AG10803 (cell line): ENCODE measurements at regions not wholly inside any gene's neighbourhood (a gene's known extent, or its start where the extent isn't known, plus 50 kb on each side); places are given as distances from the start of the nearest gene placed in this dataset.

Experiments used
- DNase-seq: peaks from one replicate; pipeline ENCODE4 v3.0.0; 2010; ENCODE audit warnings: low read depth
- H3K4me3 ChIP-seq: 2 replicates; pipeline ENCODE4 v1.5.1; 2011; ENCODE audit warnings: mild to moderate bottlenecking, low read length, control low read depth
- CTCF ChIP-seq: conservative IDR thresholded peaks from 2 replicates; pipeline ENCODE4 v1.5.1; 2011; ENCODE audit warnings: mild to moderate bottlenecking, low read length, control low read depth, inconsistent platforms

GRCh38 chr9:557601-558201 is 283.8 kb upstream of the DMRT1 start:
- TF ChIP-seq CTCF = no peak
- no peak overlapping the region for H3K4me3 ChIP-seq
- no peak for DNase-seq

GRCh38 chr9:561427-561826 is 280.1 kb upstream of the DMRT1 start:
- DNase-seq = peak; percentile 60
- no peak for TF ChIP-seq CTCF
- no peak overlapping the region for H3K4me3 ChIP-seq

GRCh38 chr9:563200-563599 is 278.3 kb upstream of the DMRT1 start:
- no peak for DNase-seq
- no peak for TF ChIP-seq CTCF
- H3K4me3 ChIP-seq = no peak overlapping the region

- no peak for DNase-seq
- TF ChIP-seq CTCF = no peak
- H3K4me3 ChIP-seq = no peak overlapping the region
Measured at GRCh38 chr9:565528-565927, 276.0 kb upstream of the DMRT1 start.

- TF ChIP-seq CTCF = no peak
- no peak overlapping the region for H3K4me3 ChIP-seq
- no peak for DNase-seq
Measured at GRCh38 chr9:567128-567746, 274.3 kb upstream of the DMRT1 start.

- no peak for DNase-seq
- no peak for TF ChIP-seq CTCF
- no peak overlapping the region for H3K4me3 ChIP-seq
Measured at GRCh38 chr9:567747-568305, 273.7 kb upstream of the DMRT1 start.

GRCh38 chr9:569296-569695 is 272.2 kb upstream of the DMRT1 start:
- DNase-seq = no peak
- TF ChIP-seq CTCF = no peak
- no peak overlapping the region for H3K4me3 ChIP-seq
